Panc1 (cell line): ENCODE measurements at regions not wholly inside any gene's neighbourhood (a gene's known extent, or its start where the extent isn't known, plus 50 kb on each side); places are given as distances from the start of the nearest gene placed in this dataset.

Experiments used
- POLR2AphosphoS5 ChIP-seq: IDR thresholded peaks from 2 replicates; pipeline ENCODE4 v1.6.1; 2012; ENCODE audit warnings: mild to moderate bottlenecking, low read depth, low read length, moderate library complexity
- SIN3A ChIP-seq: IDR thresholded peaks from 2 replicates; pipeline ENCODE4 v1.6.1; 2012; ENCODE audit warnings: low read depth, mild to moderate bottlenecking, low read length, moderate library complexity, borderline replicate concordance; ENCODE audit not compliant: insufficient read depth
- TF ChIP-seq, protein P1 (sequence below): fragments of 450-650 bp; IDR thresholded peaks from 2 replicates; pipeline ENCODE4 v1.5.1; 2017; ENCODE audit warnings: mild to moderate bottlenecking

DNA sequence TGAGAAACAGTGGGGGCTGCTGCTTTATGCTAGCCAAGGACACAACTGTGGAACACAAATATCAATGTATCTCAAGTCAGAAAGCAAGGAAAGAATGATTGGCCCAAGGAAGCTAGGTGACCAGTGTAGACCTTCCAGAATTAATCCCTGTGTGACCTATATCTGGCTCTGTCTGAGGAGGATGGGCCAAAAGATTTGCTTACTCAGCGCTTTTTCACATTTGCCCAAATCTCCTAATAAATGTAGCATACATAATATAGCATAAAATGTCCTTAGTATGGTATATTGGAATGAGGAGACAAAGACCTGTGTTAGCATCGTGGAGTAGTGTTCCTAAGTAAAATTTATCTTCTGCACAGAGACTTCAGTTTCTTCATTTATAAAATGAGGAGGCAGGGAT, 66.7 kb upstream of the NT5C1B start:
- TF ChIP-seq, protein P1, sequence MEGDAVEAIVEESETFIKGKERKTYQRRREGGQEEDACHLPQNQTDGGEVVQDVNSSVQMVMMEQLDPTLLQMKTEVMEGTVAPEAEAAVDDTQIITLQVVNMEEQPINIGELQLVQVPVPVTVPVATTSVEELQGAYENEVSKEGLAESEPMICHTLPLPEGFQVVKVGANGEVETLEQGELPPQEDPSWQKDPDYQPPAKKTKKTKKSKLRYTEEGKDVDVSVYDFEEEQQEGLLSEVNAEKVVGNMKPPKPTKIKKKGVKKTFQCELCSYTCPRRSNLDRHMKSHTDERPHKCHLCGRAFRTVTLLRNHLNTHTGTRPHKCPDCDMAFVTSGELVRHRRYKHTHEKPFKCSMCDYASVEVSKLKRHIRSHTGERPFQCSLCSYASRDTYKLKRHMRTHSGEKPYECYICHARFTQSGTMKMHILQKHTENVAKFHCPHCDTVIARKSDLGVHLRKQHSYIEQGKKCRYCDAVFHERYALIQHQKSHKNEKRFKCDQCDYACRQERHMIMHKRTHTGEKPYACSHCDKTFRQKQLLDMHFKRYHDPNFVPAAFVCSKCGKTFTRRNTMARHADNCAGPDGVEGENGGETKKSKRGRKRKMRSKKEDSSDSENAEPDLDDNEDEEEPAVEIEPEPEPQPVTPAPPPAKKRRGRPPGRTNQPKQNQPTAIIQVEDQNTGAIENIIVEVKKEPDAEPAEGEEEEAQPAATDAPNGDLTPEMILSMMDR = no peak
- no peak for TF ChIP-seq POLR2AphosphoS5
- no peak for TF ChIP-seq SIN3A
